T-helper 17 cell (primary cell): ENCODE measurements at regions not wholly inside any gene's neighbourhood (a gene's known extent, or its start where the extent isn't known, plus 50 kb on each side); places are given as distances from the start of the nearest gene placed in this dataset.

Experiments
- ATAC-seq: fragments of 150-1000 bp; cut with Tn5 transposase; 2 replicates; pipeline ENCODE4 v1.10.0; 2021; ENCODE audit warnings: mild to moderate bottlenecking, moderate library complexity
- DNase-seq, 3 donors: peaks; one replicate each; pipeline versions ENCODE4 v3.0.0 to v3.0.0-alpha.2; 2020 to 2021
- H3K9me3 ChIP-seq: one replicate; pipeline ENCODE4 v1.7.0; 2013; ENCODE audit warnings: low read length, mild to moderate bottlenecking; ENCODE audit not compliant: control insufficient read depth, poor library complexity, severe bottlenecking
- H3K27ac Mint-ChIP-seq: one replicate; pipeline ENCODE4 v1.8.0; 2022; ENCODE audit warnings: mild to moderate bottlenecking, moderate library complexity, mixed read lengths
- H3K27me3 Mint-ChIP-seq: one replicate; pipeline ENCODE4 v1.8.0; 2022; ENCODE audit warnings: mixed read lengths
- H3K36me3 Mint-ChIP-seq: one replicate; pipeline ENCODE4 v1.8.0; 2022; ENCODE audit warnings: low read depth, mixed read lengths
- H3K4me1 Mint-ChIP-seq: one replicate; pipeline ENCODE4 v1.8.0; 2022; ENCODE audit warnings: mild to moderate bottlenecking, mixed read lengths
- H3K4me3 Mint-ChIP-seq: one replicate; pipeline ENCODE4 v1.8.0; 2022; ENCODE audit warnings: mild to moderate bottlenecking, moderate library complexity, mixed read lengths

DNA sequence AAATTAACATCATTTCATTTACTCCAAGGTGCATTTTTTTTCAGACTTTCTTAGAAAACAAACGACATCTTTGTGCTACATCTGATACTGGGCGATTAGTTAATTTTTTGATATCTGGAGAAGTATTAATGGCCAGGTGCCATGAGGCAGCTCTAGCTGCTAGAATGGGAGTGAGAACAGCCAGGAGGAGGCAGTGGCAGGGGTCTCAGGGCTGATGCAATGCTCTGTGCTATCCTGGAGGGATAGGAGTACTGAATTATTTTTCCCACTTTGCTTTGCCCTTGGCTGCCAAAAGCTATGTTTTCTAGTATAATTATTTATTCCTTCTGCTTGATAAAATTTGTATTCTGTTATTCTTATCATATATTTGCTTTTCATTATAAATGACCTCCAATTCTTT lies 133.6 kb upstream of the NOX3 start:
- Mint-ChIP-seq H3K27me3 (peaks cover 22% of the 10 kb centered on the region), H3K36me3 (no peaks in the 10 kb centered on the region), H3K4me3 (no peak overlapping the region), H3K4me1 (peaks cover under 1% of the 10 kb centered on the region), H3K27ac (no peak overlapping the region)
- H3K9me3 ChIP-seq = no peaks in the 10 kb centered on the region
- DNase-seq (no peak), ATAC-seq (no peak)

DNA sequence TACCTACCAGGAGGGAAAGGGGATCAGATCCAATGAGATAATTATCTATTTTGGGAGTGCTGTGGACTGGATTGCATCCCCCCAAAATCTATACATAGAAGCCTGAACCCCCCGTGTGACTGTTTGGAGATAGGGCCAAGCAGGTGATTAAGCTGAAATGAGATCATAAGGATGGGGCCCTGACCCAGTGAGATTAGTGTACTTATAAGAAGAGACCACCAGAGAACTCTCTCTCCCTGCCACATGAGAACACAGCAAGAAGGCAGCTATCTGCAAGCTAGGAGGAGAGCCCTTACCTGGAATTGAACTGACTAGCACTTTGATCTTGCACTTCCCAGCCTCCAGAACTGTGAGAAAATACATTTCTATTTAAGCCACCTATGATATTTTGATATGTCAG lies 132.2 kb upstream of the NOX3 start:
- no peak for DNase-seq
- Mint-ChIP-seq H3K4me1 (peaks cover 3% of the 10 kb centered on the region), H3K4me3 (no peak overlapping the region), H3K36me3 (no peaks in the 10 kb centered on the region), H3K27ac (no peak overlapping the region), H3K27me3 (peaks cover 21% of the 10 kb centered on the region)
- H3K9me3 ChIP-seq = no peaks in the 10 kb centered on the region
- ATAC-seq = no peak

DNA sequence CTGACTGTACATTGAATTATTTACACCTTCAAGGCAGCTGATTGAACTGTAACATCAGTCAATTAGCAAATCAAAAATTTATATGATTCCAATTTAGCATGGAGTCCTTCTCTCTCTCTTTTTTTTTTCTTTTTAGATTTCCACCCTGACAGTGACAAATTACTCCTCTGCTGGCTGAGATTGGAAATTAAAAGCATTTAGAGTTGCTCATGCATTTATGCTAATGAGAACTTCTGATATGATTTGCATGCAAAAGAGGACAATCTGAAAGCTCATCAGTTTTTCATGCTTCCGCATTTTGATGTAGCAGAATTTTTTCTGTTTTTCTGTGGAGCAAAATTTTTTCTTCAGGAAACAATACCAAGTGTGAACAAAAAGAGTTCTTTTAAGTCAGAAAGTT lies 130.5 kb upstream of the NOX3 start:
- Mint-ChIP-seq H3K4me3 (no peak overlapping the region), H3K27ac (no peak overlapping the region), H3K4me1 (peaks cover 3% of the 10 kb centered on the region), H3K27me3 (peaks cover 13% of the 10 kb centered on the region), H3K36me3 (no peaks in the 10 kb centered on the region)
- no peaks in the 10 kb centered on the region for H3K9me3 ChIP-seq
- DNase-seq (no peak), ATAC-seq (no peak)

- H3K27ac Mint-ChIP-seq = no peak overlapping the region
- H3K27me3 Mint-ChIP-seq = peaks cover 11% of the 10 kb centered on the region
- H3K4me1 Mint-ChIP-seq = peaks cover 3% of the 10 kb centered on the region
Measured at GRCh38 chr6:155584006-155584405, 128.4 kb upstream of the NOX3 start.

DNA sequence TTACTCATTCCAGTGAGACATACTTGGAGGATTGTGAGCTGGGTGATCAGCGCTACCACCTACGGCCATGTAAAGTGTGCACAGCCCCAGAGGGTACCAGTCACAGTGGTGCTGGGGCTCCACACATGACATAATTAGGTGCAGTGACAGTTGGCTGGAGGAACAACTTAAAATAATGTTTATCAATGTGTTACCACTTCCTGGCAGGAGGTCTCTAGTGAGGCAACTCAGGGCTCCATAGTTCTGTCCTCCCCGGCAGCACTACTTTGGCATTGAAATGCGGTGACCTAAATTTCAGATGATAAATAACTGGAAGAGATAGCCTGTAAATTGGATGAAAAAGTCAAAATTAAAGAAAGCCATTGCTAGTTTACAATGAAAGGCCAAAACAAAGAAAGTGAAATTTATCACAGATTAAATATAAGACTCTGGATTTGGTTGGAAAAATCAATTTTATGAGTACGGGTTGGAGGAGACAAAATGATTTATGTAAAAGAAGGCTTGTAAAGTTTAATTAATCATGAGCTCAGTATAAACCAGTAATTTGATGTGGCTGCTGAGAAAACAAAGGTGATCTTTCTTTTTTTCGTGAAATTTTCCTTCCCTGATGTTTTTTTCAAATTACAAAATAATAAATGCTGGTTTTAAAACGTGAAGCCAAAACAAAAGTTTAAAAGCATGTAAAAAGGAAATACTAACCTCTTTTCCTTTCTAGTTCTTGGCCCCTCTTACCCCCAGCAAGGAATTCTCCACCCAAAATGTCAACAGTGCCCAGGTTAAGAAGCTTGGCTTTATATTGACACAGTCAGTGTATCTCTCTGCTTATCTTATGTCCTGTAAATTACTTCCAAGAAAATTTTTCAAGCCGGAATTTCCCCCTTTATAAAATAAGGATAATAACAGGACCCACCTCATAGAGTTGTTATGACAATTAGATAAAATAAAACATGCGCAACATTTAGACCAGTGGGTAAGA lies 126.7 kb upstream of the NOX3 start:
- DNase-seq (no peak), ATAC-seq (no peak)
- Mint-ChIP-seq H3K4me1 (peaks cover 3% of the 10 kb centered on the region), H3K4me3 (no peak overlapping the region), H3K27me3 (peaks cover 14% of the 10 kb centered on the region), H3K36me3 (no peaks in the 10 kb centered on the region), H3K27ac (no peak overlapping the region)
- H3K9me3 ChIP-seq = no peaks in the 10 kb centered on the region

More at GRCh38 chr6:155584006-155584405, 128.4 kb upstream of the NOX3 start:
- H3K4me3 Mint-ChIP-seq = no peak overlapping the region
- H3K9me3 ChIP-seq = no peaks in the 10 kb centered on the region
- no peak for DNase-seq
- ATAC-seq = no peak
- H3K36me3 Mint-ChIP-seq = no peaks in the 10 kb centered on the region

DNA sequence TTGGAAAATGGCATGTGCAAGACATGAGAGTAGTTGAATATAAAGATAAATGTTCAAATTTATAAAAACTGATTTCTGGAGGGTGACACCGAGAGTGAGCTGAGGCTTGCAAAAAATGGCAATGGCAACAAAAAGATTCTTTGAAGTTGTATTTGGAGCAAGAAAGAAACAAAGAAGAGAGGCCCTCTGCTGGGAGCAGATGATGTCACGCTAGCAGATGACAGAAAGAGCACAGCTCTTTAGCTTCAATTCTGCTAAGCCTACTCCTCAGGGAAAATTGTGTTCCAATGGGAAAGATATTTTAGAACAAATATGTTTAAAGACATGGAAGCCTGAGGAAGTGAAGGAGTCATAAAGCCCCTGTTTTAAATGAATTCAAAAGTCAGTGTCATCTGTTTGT lies 125.3 kb upstream of the NOX3 start:
- no peak overlapping the region for H3K27ac Mint-ChIP-seq
- no peaks in the 10 kb centered on the region for H3K9me3 ChIP-seq
- ATAC-seq = no peak
- H3K27me3 Mint-ChIP-seq = peaks cover 14% of the 10 kb centered on the region
- no peaks in the 10 kb centered on the region for H3K36me3 Mint-ChIP-seq
- H3K4me1 Mint-ChIP-seq = peaks cover 3% of the 10 kb centered on the region
- DNase-seq = no peak
- H3K4me3 Mint-ChIP-seq = no peak overlapping the region

DNA sequence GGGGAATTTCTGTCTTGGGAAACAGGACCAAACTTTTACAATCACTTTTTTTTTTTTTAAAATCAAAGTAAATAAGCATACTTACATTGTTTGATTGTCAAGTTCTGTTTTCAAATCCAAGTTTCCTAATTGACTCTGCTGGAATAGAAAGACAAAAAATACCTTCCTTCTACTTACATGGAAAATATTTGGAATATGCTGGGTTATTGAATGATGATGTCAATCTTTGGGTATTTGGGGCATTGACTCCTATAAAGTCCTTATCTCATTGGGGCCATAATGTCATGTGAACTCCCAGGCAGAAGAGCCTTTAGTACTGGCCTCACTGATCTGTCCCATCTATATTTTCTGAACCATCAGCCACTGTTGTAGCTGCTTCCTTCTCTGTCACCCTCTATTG lies 122.6 kb upstream of the NOX3 start:
- Mint-ChIP-seq H3K27me3 (peaks cover 14% of the 10 kb centered on the region), H3K36me3 (no peaks in the 10 kb centered on the region), H3K4me3 (no peak overlapping the region), H3K27ac (no peak overlapping the region), H3K4me1 (no peaks in the 10 kb centered on the region)
- no peak for ATAC-seq
- no peak for DNase-seq
- no peaks in the 10 kb centered on the region for H3K9me3 ChIP-seq

- H3K4me1 Mint-ChIP-seq = peaks cover 2% of the 10 kb centered on the region
- H3K36me3 Mint-ChIP-seq = no peaks in the 10 kb centered on the region
- H3K9me3 ChIP-seq = no peaks in the 10 kb centered on the region
- ATAC-seq (no peak), DNase-seq (no peak)
- no peak overlapping the region for H3K27ac Mint-ChIP-seq
- H3K4me3 Mint-ChIP-seq = no peak overlapping the region
- peaks cover 6% of the 10 kb centered on the region for H3K27me3 Mint-ChIP-seq
Measured at GRCh38 chr6:155561966-155562364, 106.3 kb upstream of the NOX3 start.

DNA sequence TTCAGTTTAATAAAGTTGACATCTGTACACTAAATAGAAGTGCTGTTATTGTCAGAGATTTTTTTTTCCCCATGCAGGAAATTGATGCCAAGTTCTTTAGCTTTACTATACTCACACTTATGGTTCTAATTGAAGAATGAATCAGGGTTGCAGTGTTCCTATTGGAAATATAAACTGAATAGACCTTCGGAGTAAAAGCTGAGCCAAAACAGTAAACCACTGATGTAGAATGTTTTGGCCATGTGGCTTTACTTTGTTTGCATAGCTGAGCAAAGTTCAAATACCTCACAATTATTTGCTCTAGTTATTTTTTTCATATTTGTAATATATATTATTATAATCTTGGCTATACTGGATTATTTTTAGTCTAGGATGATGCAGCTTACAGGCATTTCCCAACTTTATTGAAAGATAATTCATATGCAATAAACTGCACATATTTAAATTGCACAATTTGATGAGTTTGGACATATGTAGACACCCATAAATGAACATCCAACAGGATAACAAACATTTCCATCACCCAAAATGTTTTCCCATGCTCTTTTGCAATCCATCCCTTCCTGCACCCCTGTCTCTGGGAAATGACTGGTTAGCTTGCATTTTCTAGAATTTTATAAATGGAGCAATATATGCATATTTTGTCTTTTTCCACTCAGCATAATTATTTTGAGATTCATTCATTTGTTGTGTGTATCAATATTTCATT lies 105.8 kb upstream of the NOX3 start:
- no peak for ATAC-seq
- H3K36me3 Mint-ChIP-seq = no peaks in the 10 kb centered on the region

DNA sequence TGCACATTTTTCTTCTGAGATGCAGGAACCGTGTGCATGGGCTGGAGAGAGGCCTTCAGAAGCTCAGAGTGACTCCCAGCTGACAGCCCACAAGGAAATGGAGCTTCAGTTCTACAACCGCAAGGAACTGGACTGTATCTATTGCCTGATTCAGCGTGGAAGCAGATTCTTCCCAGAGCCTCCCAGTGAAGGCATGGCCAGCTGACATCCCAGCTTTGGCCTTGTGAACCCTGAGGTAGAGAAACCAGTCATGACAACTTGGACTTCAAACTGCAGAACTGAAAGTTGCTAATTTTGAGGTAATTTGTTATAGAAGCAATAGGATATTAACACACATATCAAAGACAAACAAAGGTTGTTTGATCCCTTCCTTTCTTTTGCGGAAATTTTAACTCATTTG lies 94.3 kb upstream of the NOX3 start:
- no peak for ATAC-seq
- H3K9me3 ChIP-seq = no peaks in the 10 kb centered on the region
- Mint-ChIP-seq H3K27me3 (peaks cover 13% of the 10 kb centered on the region), H3K36me3 (no peaks in the 10 kb centered on the region), H3K27ac (no peak overlapping the region), H3K4me3 (no peak overlapping the region), H3K4me1 (no peaks in the 10 kb centered on the region)
- no peak for DNase-seq

More for the DNA sequence above, 105.8 kb upstream of the NOX3 start:
- peaks cover 6% of the 10 kb centered on the region for H3K27me3 Mint-ChIP-seq
- no peak overlapping the region for H3K4me3 Mint-ChIP-seq
- no peaks in the 10 kb centered on the region for H3K9me3 ChIP-seq
- peaks cover 2% of the 10 kb centered on the region for H3K4me1 Mint-ChIP-seq
- DNase-seq = no peak
- no peak overlapping the region for H3K27ac Mint-ChIP-seq

DNA sequence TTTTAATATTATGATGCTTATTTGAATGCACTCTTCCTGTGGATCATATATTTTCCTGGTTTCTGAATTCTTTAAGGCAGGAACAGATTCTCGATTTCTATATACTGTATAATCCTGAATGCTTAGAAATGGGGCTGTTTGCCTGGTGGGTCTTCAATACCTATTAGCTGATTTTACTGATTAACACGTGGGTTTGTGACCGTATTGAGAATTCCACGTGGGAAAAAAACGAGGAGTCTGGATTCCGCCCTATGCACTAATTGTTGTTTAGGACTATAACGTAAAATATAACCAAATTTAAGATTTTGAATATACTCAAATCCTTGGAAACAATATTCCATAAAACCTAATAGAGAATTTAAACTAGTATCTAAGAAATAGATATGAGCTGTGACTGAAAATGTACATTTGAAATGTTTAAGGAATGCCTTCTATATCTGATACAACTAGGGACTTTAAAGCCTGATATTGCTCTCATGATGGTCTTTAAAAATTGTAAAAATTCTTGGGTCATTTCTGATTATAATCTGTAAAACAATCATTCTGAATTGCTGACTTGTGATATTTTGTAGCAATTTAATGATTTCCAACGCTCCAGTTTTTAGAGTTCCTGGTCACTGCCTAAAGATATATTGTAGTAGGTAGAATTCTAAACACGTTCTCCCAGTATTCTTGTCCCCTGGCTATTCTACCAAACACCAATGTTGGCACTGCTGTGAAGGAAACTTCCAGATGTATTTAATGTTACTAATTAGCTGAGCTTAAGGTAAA lies 93.6 kb upstream of the NOX3 start:
- no peaks in the 10 kb centered on the region for H3K4me1 Mint-ChIP-seq
- no peak overlapping the region for H3K27ac Mint-ChIP-seq
- ATAC-seq (no peak), DNase-seq (no peak)
- peaks cover 16% of the 10 kb centered on the region for H3K27me3 Mint-ChIP-seq
- H3K36me3 Mint-ChIP-seq = no peaks in the 10 kb centered on the region
- H3K4me3 Mint-ChIP-seq = no peak overlapping the region
- H3K9me3 ChIP-seq = no peaks in the 10 kb centered on the region

- ATAC-seq (no peak), DNase-seq (no peak)
- Mint-ChIP-seq H3K27me3 (peaks cover 16% of the 10 kb centered on the region), H3K4me1 (no peaks in the 10 kb centered on the region), H3K4me3 (no peak overlapping the region), H3K36me3 (no peaks in the 10 kb centered on the region), H3K27ac (no peak overlapping the region)
- no peaks in the 10 kb centered on the region for H3K9me3 ChIP-seq
Measured at GRCh38 chr6:155548576-155548975, 92.9 kb upstream of the NOX3 start.

DNA sequence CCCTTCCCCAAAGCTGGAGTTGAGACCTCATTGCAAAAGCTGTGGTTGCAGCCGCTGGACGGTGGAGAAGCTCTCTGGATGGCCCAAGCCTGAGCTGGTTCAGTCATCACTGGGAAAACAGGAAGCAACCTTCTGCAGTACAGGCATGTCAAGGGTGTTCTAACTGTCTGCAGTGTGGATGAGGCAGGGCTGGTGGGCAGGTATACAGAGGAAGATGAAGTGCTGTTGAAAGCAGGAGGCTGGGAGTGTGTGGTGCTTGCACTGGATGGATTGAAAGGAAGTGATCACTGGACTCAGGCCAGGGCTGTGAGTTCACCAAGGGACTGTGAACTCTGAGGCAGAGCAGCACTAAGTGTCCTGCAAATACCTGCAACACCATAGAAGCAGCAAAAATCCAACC lies 89.0 kb upstream of the NOX3 start:
- no peaks in the 10 kb centered on the region for H3K4me1 Mint-ChIP-seq
- H3K4me3 Mint-ChIP-seq = no peak overlapping the region
- ATAC-seq (no peak), DNase-seq (no peak)
- no peak overlapping the region for H3K27ac Mint-ChIP-seq
- H3K9me3 ChIP-seq = no peaks in the 10 kb centered on the region
- H3K27me3 Mint-ChIP-seq = peaks cover 24% of the 10 kb centered on the region
- no peaks in the 10 kb centered on the region for H3K36me3 Mint-ChIP-seq
